BE2C (cell line): ENCODE measurements at regions not wholly inside any gene's neighbourhood (a gene's known extent, or its start where the extent isn't known, plus 50 kb on each side); places are given as distances from the start of the nearest gene placed in this dataset.

Experiments
- DNase-seq: peaks from one replicate; pipeline ENCODE4 v3.0.0-alpha.2; 2020
- H3K27me3 ChIP-seq: fragments of 250-450 bp; sonication (Bioruptor Pico); 2 replicates; pipeline ENCODE4 v1.5.1; 2020; ENCODE audit warnings: mild to moderate bottlenecking
- H3K36me3 ChIP-seq: fragments of 250-450 bp; sonication (Bioruptor Pico); 2 replicates; pipeline ENCODE4 v1.5.1; 2020; ENCODE audit warnings: mild to moderate bottlenecking
- H3K4me1 ChIP-seq: fragments of 250-450 bp; sonication (Bioruptor Pico); 2 replicates; pipeline ENCODE4 v1.5.1; 2020
- H3K4me3 ChIP-seq: 2 replicates; pipeline ENCODE4 v1.5.1; 2011; ENCODE audit warnings: low read depth, low read length
- H3K9me3 ChIP-seq: fragments of 250-450 bp; sonication (Bioruptor Pico); 2 replicates; pipeline ENCODE4 v1.5.1; 2020
- TF ChIP-seq, protein P1 (sequence below): IDR thresholded peaks from 2 replicates; pipeline ENCODE4 v1.5.1; 2012; ENCODE audit warnings: mild to moderate bottlenecking, low read depth, low read length

DNA sequence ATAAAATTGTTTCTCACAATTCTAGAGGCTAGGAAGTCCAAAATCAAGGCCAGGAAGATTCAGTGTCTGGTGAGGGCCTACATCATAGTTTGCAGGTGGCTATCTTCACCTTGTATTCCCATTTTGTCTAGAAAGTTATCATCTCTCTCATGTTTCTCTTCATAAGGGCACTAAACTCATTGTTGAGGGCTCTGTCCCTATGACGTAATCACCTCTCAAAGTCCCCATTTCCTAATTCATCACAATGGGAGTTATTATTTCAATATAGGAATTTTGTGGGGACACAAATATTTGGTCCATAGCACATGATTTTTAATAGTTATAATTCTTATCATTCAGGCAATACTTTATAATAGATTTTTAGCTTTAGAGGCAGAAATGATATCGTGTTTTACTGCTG, 1509.2 kb upstream of the SEL1L start:
- no peaks in the 10 kb centered on the region for H3K36me3 ChIP-seq
- no peak for DNase-seq
- TF ChIP-seq, protein P1, sequence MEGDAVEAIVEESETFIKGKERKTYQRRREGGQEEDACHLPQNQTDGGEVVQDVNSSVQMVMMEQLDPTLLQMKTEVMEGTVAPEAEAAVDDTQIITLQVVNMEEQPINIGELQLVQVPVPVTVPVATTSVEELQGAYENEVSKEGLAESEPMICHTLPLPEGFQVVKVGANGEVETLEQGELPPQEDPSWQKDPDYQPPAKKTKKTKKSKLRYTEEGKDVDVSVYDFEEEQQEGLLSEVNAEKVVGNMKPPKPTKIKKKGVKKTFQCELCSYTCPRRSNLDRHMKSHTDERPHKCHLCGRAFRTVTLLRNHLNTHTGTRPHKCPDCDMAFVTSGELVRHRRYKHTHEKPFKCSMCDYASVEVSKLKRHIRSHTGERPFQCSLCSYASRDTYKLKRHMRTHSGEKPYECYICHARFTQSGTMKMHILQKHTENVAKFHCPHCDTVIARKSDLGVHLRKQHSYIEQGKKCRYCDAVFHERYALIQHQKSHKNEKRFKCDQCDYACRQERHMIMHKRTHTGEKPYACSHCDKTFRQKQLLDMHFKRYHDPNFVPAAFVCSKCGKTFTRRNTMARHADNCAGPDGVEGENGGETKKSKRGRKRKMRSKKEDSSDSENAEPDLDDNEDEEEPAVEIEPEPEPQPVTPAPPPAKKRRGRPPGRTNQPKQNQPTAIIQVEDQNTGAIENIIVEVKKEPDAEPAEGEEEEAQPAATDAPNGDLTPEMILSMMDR: no peak

GRCh38 chr14:83044001-83044400, 1510.3 kb upstream of the SEL1L start:
- Histone ChIP-seq H3K4me1 (no peaks in the 10 kb centered on the region), H3K9me3 (no peaks in the 10 kb centered on the region; the same call in 1 of the 2 replicates), H3K4me3 (no peak overlapping the region), H3K36me3 (no peaks in the 10 kb centered on the region), H3K27me3 (no peaks in the 10 kb centered on the region)
- TF ChIP-seq, protein P1: no peak
- no peak for DNase-seq

More for the DNA sequence above, 1509.2 kb upstream of the SEL1L start:
- H3K4me1 ChIP-seq: no peaks in the 10 kb centered on the region
- H3K27me3 ChIP-seq: no peaks in the 10 kb centered on the region
- H3K9me3 ChIP-seq: no peaks in the 10 kb centered on the region; the same call in 1 of the 2 replicates
- H3K4me3 ChIP-seq: no peak overlapping the region

- TF ChIP-seq, protein P1: no peak
- Histone ChIP-seq H3K4me3 (no peak overlapping the region), H3K9me3 (no peaks in the 10 kb centered on the region), H3K4me1 (no peaks in the 10 kb centered on the region), H3K36me3 (no peaks in the 10 kb centered on the region), H3K27me3 (no peaks in the 10 kb centered on the region)
- no peak for DNase-seq
Measured at GRCh38 chr14:83047059-83047830, 1513.6 kb upstream of the SEL1L start.

- Histone ChIP-seq H3K4me1 (no peaks in the 10 kb centered on the region), H3K4me3 (no peak overlapping the region), H3K9me3 (no peaks in the 10 kb centered on the region; the same call in 1 of the 2 replicates), H3K27me3 (no peaks in the 10 kb centered on the region), H3K36me3 (no peaks in the 10 kb centered on the region)
- DNase-seq: no peak
- TF ChIP-seq, protein P1: no peak
Measured at GRCh38 chr14:83053022-83053710, 1519.5 kb upstream of the SEL1L start.

GRCh38 chr14:83058068-83058467, 1524.4 kb upstream of the SEL1L start:
- DNase-seq: no peak
- H3K9me3 ChIP-seq: no peaks in the 10 kb centered on the region; the same call in 1 of the 2 replicates
- TF ChIP-seq, protein P1: no peak
- H3K4me3 ChIP-seq: no peak overlapping the region
- no peaks in the 10 kb centered on the region for H3K27me3 ChIP-seq
- no peaks in the 10 kb centered on the region for H3K36me3 ChIP-seq
- no peaks in the 10 kb centered on the region for H3K4me1 ChIP-seq
